BE2C (cell line): ENCODE measurements at regions not wholly inside any gene's neighbourhood (a gene's known extent, or its start where the extent isn't known, plus 50 kb on each side); places are given as distances from the start of the nearest gene placed in this dataset.

ENCODE experiments used
- DNase-seq: peaks from one replicate; pipeline ENCODE4 v3.0.0-alpha.2; 2020
- H3K27me3 ChIP-seq: fragments of 250-450 bp; sonication (Bioruptor Pico); 2 replicates; pipeline ENCODE4 v1.5.1; 2020; ENCODE audit warnings: mild to moderate bottlenecking
- H3K36me3 ChIP-seq: fragments of 250-450 bp; sonication (Bioruptor Pico); 2 replicates; pipeline ENCODE4 v1.5.1; 2020; ENCODE audit warnings: mild to moderate bottlenecking
- H3K4me1 ChIP-seq: fragments of 250-450 bp; sonication (Bioruptor Pico); 2 replicates; pipeline ENCODE4 v1.5.1; 2020
- H3K4me3 ChIP-seq: 2 replicates; pipeline ENCODE4 v1.5.1; 2011; ENCODE audit warnings: low read depth, low read length
- H3K9me3 ChIP-seq: fragments of 250-450 bp; sonication (Bioruptor Pico); 2 replicates; pipeline ENCODE4 v1.5.1; 2020
- TF ChIP-seq, protein P1 (sequence below): IDR thresholded peaks from 2 replicates; pipeline ENCODE4 v1.5.1; 2012; ENCODE audit warnings: mild to moderate bottlenecking, low read depth, low read length

DNA sequence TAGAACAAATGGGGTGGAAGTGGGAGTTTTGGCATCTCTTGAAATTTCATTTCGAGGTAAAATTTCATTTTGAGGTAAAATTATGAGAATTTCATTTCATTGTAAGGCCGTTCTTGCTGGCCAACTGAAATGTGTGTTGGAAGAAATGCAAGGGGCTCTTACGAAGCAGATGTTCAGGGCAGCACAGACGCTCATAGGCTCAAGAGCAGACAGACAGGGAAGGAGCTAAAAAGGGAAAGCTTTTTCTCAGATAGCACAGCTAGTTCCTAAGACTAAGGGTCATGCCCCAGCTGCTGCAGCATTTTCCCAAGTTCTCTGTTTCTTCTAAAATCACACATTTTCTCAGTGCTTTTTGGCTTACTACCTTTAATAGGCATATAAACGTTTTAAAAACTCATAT is 65.1 kb upstream of the SFMBT2 start:
- Histone ChIP-seq H3K27me3 (peaks cover 5% of the 10 kb centered on the region; the same call in 1 of the 2 replicates), H3K36me3 (no peaks in the 10 kb centered on the region)

DNA sequence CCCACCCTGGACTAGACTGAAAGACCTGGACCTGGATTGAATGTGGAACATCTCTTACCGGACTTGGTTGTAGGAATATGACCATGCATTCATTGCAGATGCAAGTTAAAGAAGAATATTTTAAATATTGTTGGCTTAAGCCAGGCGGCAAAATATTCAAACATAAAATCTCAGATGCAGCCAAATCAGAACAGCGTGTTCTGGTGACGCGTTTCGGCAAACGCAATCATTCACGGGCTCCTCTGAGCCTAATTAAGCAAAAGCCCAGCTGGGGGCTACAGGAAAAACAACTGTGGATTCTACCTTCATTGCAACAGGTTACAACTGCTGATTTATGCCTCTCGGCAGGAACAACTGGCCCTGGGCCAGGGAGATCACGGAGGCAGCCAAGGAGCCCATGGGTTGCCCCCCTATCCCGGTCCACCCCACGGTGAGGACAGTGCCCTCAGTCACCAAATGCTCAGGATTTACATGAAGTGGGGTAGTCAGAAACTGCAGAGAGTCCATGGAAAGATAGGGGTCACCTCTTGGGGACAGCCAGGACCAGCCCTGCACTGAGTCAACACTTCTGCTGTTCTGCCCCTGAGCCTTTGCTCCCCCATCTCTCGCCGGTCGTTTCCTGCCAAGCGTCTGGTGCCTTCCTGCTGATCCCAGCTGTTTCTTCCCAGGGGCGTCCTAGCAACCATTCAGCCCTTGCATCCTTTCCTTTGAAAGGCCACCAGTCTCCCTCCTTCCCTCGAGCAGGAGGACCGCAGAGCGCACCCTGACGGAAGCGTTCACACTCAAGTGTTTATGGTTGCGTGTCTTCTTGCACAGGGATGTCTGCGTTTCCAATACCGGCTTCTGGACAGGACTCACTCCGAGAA is 64.4 kb upstream of the SFMBT2 start:
- no peak for DNase-seq

More for the DNA sequence above, 65.1 kb upstream of the SFMBT2 start:
- H3K4me3 ChIP-seq = peak overlapping the region; percentile 28
- TF ChIP-seq, protein P1, sequence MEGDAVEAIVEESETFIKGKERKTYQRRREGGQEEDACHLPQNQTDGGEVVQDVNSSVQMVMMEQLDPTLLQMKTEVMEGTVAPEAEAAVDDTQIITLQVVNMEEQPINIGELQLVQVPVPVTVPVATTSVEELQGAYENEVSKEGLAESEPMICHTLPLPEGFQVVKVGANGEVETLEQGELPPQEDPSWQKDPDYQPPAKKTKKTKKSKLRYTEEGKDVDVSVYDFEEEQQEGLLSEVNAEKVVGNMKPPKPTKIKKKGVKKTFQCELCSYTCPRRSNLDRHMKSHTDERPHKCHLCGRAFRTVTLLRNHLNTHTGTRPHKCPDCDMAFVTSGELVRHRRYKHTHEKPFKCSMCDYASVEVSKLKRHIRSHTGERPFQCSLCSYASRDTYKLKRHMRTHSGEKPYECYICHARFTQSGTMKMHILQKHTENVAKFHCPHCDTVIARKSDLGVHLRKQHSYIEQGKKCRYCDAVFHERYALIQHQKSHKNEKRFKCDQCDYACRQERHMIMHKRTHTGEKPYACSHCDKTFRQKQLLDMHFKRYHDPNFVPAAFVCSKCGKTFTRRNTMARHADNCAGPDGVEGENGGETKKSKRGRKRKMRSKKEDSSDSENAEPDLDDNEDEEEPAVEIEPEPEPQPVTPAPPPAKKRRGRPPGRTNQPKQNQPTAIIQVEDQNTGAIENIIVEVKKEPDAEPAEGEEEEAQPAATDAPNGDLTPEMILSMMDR = no peak
- H3K4me1 ChIP-seq = no peaks in the 10 kb centered on the region
- no peaks in the 10 kb centered on the region for H3K9me3 ChIP-seq
- no peak for DNase-seq

DNA sequence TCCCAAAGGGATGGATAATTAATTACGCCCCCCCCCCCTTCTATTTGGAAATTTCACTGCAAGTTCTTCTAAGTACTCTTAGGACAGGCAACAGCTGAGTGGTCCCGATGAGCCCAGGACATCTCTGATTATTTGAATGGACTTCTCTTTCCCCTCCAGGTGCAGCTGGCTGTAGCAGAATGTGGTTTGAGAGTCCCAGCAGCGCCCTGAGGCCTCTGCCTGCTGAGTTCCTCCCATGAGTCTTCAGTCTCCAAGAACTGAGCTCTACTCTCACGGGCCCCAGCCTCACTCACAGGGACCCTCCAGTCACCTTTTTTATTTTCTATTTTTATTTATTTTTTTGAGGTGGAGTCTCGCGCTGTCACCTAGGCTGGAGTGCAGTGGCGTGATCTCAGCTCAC is 63.6 kb upstream of the SFMBT2 start:
- H3K4me3 ChIP-seq = no peak overlapping the region
- no peaks in the 10 kb centered on the region for H3K4me1 ChIP-seq
- no peak for DNase-seq
- peaks cover 2% of the 10 kb centered on the region; the same call in 1 of the 2 replicates for H3K27me3 ChIP-seq
- TF ChIP-seq, protein P1 = no peak
- no peaks in the 10 kb centered on the region for H3K36me3 ChIP-seq
- H3K9me3 ChIP-seq = no peaks in the 10 kb centered on the region

More for the DNA sequence above, 64.4 kb upstream of the SFMBT2 start:
- TF ChIP-seq, protein P1 = no peak
- Histone ChIP-seq H3K4me1 (no peaks in the 10 kb centered on the region), H3K4me3 (peak overlapping the region; percentile 28), H3K27me3 (peaks cover 3% of the 10 kb centered on the region; the same call in 1 of the 2 replicates), H3K36me3 (no peaks in the 10 kb centered on the region), H3K9me3 (no peaks in the 10 kb centered on the region)

DNA sequence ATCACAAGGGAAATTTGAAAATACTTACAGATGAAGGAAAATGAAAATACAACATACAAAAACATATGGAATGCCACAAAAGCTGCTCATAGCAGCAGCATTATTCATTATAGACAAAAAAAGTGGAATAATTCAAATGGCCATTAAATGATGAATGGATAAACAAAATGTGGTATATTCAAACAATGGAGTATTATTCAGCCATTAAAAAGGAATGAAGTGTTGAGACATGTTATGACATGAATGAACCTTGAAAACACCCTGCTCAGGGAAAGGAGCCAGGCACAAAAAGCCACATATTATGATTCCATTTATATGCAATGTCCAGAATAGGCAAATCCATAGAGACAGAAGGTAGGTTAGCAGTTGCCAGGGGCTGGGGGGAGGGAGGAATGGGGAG is 62.6 kb upstream of the SFMBT2 start:
- Histone ChIP-seq H3K27me3 (peaks cover 2% of the 10 kb centered on the region; the same call in 1 of the 2 replicates), H3K4me1 (no peaks in the 10 kb centered on the region), H3K4me3 (no peak overlapping the region), H3K9me3 (no peaks in the 10 kb centered on the region), H3K36me3 (no peaks in the 10 kb centered on the region)
- DNase-seq = no peak
- TF ChIP-seq, protein P1 = no peak

DNA sequence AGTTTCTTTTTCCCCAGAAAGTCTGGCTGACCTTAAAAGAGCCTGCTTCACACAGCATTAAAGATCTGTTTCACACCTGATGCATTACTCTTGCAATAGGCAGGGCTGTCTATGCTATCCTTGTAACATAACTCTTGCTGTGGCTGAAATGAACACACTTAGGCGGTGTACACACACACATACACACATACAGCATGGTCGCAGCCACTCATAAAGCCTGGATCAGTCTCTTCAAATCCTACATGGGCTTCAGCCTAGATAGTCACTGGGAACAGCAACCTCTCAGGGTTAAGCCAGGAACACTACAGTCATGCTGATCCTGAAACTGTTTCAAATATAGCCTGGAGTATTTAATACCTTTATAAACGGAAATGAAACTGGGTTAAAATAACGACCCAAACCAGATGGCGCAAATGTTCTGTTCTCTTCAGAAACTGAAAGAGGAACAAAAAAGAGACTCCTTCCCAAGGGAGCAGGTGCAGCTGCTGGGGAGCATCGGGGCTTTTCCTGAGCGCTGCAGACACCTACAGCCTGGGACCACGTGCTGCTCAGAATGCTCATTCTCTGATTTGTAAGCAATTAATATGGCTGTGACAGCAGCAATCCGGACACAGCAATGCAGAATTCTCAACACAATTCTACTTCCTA is 61.0 kb upstream of the SFMBT2 start:
- TF ChIP-seq, protein P1 = no peak
- DNase-seq = no peak
- H3K9me3 ChIP-seq = no peaks in the 10 kb centered on the region
- no peak overlapping the region for H3K4me3 ChIP-seq
- H3K27me3 ChIP-seq = peaks cover 2% of the 10 kb centered on the region; the same call in 1 of the 2 replicates
- H3K36me3 ChIP-seq = no peaks in the 10 kb centered on the region
- H3K4me1 ChIP-seq = no peaks in the 10 kb centered on the region
